GM04503 (cell line): ENCODE measurements at regions not wholly inside any gene's neighbourhood (a gene's known extent, or its start where the extent isn't known, plus 50 kb on each side); places are given as distances from the start of the nearest gene placed in this dataset.

Experiments used
- DNase-seq: peaks from one replicate; pipeline ENCODE4 v3.0.0-alpha.2; 2012; ENCODE audit warnings: low read depth

- no peak for DNase-seq
Measured at GRCh38 chr12:132393991-132394949, 64.9 kb upstream of the GALNT9 start.

- no peak for DNase-seq
Measured at GRCh38 chr12:132393245-132393795, 63.9 kb upstream of the GALNT9 start.

- DNase-seq: no peak
Measured at GRCh38 chr12:132392389-132393244, 63.2 kb upstream of the GALNT9 start.

- no peak for DNase-seq
Measured at GRCh38 chr12:132391326-132392041, 62.1 kb upstream of the GALNT9 start.

- no peak for DNase-seq
Measured at GRCh38 chr12:132390287-132391076, 61.1 kb upstream of the GALNT9 start.

GRCh38 chr12:132389526-132390286 lies 60.3 kb upstream of the GALNT9 start:
- no peak for DNase-seq

GRCh38 chr12:132389026-132389425 lies 59.6 kb upstream of the GALNT9 start:
- DNase-seq: no peak

- no peak for DNase-seq
Measured at GRCh38 chr12:132388379-132389015, 59.1 kb upstream of the GALNT9 start.

GRCh38 chr12:132386926-132387497 lies 57.6 kb upstream of the GALNT9 start:
- no peak for DNase-seq

- no peak for DNase-seq
Measured at GRCh38 chr12:132385923-132386751, 56.7 kb upstream of the GALNT9 start.

- DNase-seq: no peak
Measured at GRCh38 chr12:132384916-132385774, 55.8 kb upstream of the GALNT9 start.

GRCh38 chr12:132380641-132381040 lies 51.3 kb upstream of the GALNT9 start:
- DNase-seq: no peak

GRCh38 chr12:132379996-132380395 lies 50.6 kb upstream of the GALNT9 start:
- no peak for DNase-seq

GRCh38 chr12:132379576-132379975 lies 50.2 kb upstream of the GALNT9 start:
- DNase-seq: no peak
